ENCODE measurements at regions not wholly inside any gene's neighbourhood (a gene's known extent, or its start where the extent isn't known, plus 50 kb on each side); places are given as distances from the start of the nearest gene placed in this dataset.

DNA sequence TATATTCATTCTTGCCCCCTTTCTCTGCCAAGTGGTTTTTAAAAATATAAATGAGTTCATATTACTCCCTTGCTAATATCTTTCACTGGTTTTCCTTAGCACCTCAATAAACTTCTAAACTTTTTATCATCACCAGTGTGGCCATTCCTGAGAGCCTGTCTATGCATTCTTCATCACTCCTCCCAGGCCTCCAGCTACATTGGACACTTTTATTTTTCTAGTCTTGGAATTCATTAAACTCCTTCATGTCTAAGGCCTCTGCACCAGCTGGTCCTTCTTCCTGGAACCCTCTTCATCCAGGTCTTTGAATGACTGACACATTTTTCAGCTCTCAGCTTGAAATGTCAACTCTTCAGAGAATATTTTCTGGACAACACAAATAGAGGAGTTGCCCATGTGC lies 120.4 kb upstream of the P2RY1 start:
- H3K4me2 ChIP-seq (ENCODE audit: low read length, poor library complexity, severe bottlenecking): no peak overlapping the region
- H2AK5ac ChIP-seq (ENCODE audit: low read length, severe bottlenecking): no peak overlapping the region
- H3K4me1 ChIP-seq (ENCODE audit: control insufficient read depth, insufficient read depth, low read depth, low read length): no peaks in the 10 kb centered on the region
- H3K27ac ChIP-seq (ENCODE audit: low read length, poor library complexity, severe bottlenecking): no peak overlapping the region
- no peak overlapping the region for H2BK120ac ChIP-seq (ENCODE audit: low read depth, low read length)
- H2BK15ac ChIP-seq (ENCODE audit: low read depth, poor library complexity, severe bottlenecking): no peak overlapping the region
- no peak overlapping the region for H3K18ac ChIP-seq (ENCODE audit: low read depth in 1 of 2, low read length in 2 of 2)
- H3K9ac ChIP-seq (ENCODE audit: low read length): no peak overlapping the region
- no peak overlapping the region for H2BK12ac ChIP-seq (ENCODE audit: low read length in 2 of 2)
- H2BK5ac ChIP-seq (ENCODE audit: low read depth, low read length, poor library complexity, severe bottlenecking): no peak overlapping the region
- H3K79me1 ChIP-seq (replicated peaks; ENCODE audit: low read length, poor library complexity, severe bottlenecking): no peaks in the 10 kb centered on the region
- H3K23ac ChIP-seq (ENCODE audit: low read length in 2 of 2): no peak overlapping the region
- DNase-seq: no peak
- no peaks in the 10 kb centered on the region for H3K36me3 ChIP-seq (ENCODE audit: control insufficient read depth in 1 of 2, insufficient read depth in 2 of 2, low read depth in 1 of 2, low read length in 2 of 2)
- H3K4me3 ChIP-seq (ENCODE audit: insufficient read depth in 1 of 2, low read depth in 1 of 2, low read length in 2 of 2): no peak overlapping the region
- no peaks in the 10 kb centered on the region for H3K27me3 ChIP-seq (ENCODE audit: control insufficient read depth in 1 of 2, insufficient read depth in 1 of 2, low read length in 2 of 2)
- H3K14ac ChIP-seq (ENCODE audit: low read length in 2 of 2): no peak overlapping the region
- H3K9me3 ChIP-seq (ENCODE audit: control insufficient read depth, low read length): no peaks in the 10 kb centered on the region
- H4K8ac ChIP-seq (ENCODE audit: low read length): no peak overlapping the region
- no peak overlapping the region for H3K4ac ChIP-seq (ENCODE audit: low read depth in 1 of 2, low read length in 2 of 2)
- H4K91ac ChIP-seq (ENCODE audit: low read length): no peak overlapping the region
- no peak overlapping the region for H2AFZ ChIP-seq (ENCODE audit: low read depth, low read length)

DNA sequence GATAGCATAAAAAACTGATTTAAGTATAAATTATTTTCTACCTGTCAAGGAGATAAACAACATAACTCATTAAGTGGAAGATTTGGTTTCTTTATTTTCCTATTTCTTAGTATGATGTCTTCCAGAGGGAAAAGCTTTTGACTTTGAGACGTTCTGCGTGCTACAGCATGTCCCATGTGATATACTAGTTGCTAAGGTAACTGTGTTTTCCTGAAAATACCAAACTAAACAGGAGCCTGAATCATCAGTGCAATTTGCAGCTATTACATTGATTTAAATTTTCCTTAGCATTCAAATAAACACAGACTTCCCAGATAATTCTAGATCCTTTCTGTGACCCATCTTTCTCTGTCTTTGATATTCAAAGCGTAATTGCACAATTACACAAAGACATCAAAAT lies 117.7 kb upstream of the P2RY1 start:
- no peak overlapping the region for H2BK120ac ChIP-seq (ENCODE audit: low read depth, low read length)
- no peak overlapping the region for H3K4me2 ChIP-seq (ENCODE audit: low read length, poor library complexity, severe bottlenecking)
- H3K27ac ChIP-seq (ENCODE audit: low read length, poor library complexity, severe bottlenecking): no peak overlapping the region
- H2BK5ac ChIP-seq (ENCODE audit: low read depth, low read length, poor library complexity, severe bottlenecking): no peak overlapping the region
- no peak overlapping the region for H2BK12ac ChIP-seq (ENCODE audit: low read length in 2 of 2)
- DNase-seq: peak; percentile 90
- no peak overlapping the region for H3K14ac ChIP-seq (ENCODE audit: low read length in 2 of 2)
- no peak overlapping the region for H4K8ac ChIP-seq (ENCODE audit: low read length)
- no peaks in the 10 kb centered on the region for H3K4me1 ChIP-seq (ENCODE audit: control insufficient read depth, insufficient read depth, low read depth, low read length)
- H2AFZ ChIP-seq (ENCODE audit: low read depth, low read length): no peak overlapping the region
- no peak overlapping the region for H3K18ac ChIP-seq (ENCODE audit: low read depth in 1 of 2, low read length in 2 of 2)
- peak overlapping the region; percentile 46 for H3K9ac ChIP-seq (ENCODE audit: low read length)
- no peak overlapping the region for H3K4me3 ChIP-seq (ENCODE audit: insufficient read depth in 1 of 2, low read depth in 1 of 2, low read length in 2 of 2)
- H3K9me3 ChIP-seq (ENCODE audit: control insufficient read depth, low read length): no peaks in the 10 kb centered on the region
- WGBS: 83% methylated on average over 2 of the region's 3 CpGs
- H3K4ac ChIP-seq (ENCODE audit: low read depth in 1 of 2, low read length in 2 of 2): no peak overlapping the region
- no peak overlapping the region for H2AK5ac ChIP-seq (ENCODE audit: low read length, severe bottlenecking)
- H4K91ac ChIP-seq (ENCODE audit: low read length): no peak overlapping the region
- H2BK15ac ChIP-seq (ENCODE audit: low read depth, poor library complexity, severe bottlenecking): no peak overlapping the region
- no peaks in the 10 kb centered on the region for H3K36me3 ChIP-seq (ENCODE audit: control insufficient read depth in 1 of 2, insufficient read depth in 2 of 2, low read depth in 1 of 2, low read length in 2 of 2)
- H3K23ac ChIP-seq (ENCODE audit: low read length in 2 of 2): no peak overlapping the region
- H3K79me1 ChIP-seq (replicated peaks; ENCODE audit: low read length, poor library complexity, severe bottlenecking): no peaks in the 10 kb centered on the region
- H3K27me3 ChIP-seq (ENCODE audit: control insufficient read depth in 1 of 2, insufficient read depth in 1 of 2, low read length in 2 of 2): no peaks in the 10 kb centered on the region

DNA sequence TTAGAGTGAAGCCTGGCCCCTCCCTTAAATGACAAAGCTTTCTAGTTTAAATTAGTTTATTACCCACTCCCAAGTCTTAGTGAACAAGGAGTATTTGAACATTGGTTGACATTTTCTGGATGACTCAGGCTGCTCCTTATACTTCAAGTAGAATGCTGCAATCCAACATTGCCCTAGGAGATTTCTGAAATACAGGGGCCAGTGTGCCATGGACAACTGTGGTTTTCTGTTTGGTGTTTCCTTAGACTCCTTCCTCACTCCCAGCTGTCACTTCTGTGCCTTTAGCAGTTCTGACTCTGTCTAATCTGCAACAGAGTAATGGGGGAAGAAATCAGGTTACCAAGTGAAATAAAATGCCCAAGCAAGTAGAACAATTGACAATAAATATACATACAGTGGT lies 116.1 kb upstream of the P2RY1 start:
- Histone ChIP-seq H3K4me3 (ENCODE audit: insufficient read depth in 1 of 2, low read depth in 1 of 2, low read length in 2 of 2) (no peak overlapping the region), H2BK12ac (ENCODE audit: low read length in 2 of 2) (peak overlapping the region in 1 of 2 experiments; percentile 72), H3K4ac (ENCODE audit: low read depth in 1 of 2, low read length in 2 of 2) (peak overlapping the region in 1 of 2 experiments; percentile 32), H2BK120ac (ENCODE audit: low read depth, low read length) (no peak overlapping the region), H3K4me2 (ENCODE audit: low read length, poor library complexity, severe bottlenecking) (no peak overlapping the region), H2AFZ (ENCODE audit: low read depth, low read length) (peak overlapping the region; percentile 18), H2BK5ac (ENCODE audit: low read depth, low read length, poor library complexity, severe bottlenecking) (no peak overlapping the region), H2AK5ac (ENCODE audit: low read length, severe bottlenecking) (no peak overlapping the region), H3K79me1 (replicated peaks; ENCODE audit: low read length, poor library complexity, severe bottlenecking) (no peaks in the 10 kb centered on the region), H3K9me3 (ENCODE audit: control insufficient read depth, low read length) (no peaks in the 10 kb centered on the region), H3K27me3 (ENCODE audit: control insufficient read depth in 1 of 2, insufficient read depth in 1 of 2, low read length in 2 of 2) (no peaks in the 10 kb centered on the region), H3K4me1 (ENCODE audit: control insufficient read depth, insufficient read depth, low read depth, low read length) (no peaks in the 10 kb centered on the region), H4K91ac (ENCODE audit: low read length) (no peak overlapping the region), H3K18ac (ENCODE audit: low read depth in 1 of 2, low read length in 2 of 2) (no peak overlapping the region), H3K14ac (ENCODE audit: low read length in 2 of 2) (no peak overlapping the region), H3K9ac (ENCODE audit: low read length) (no peak overlapping the region), H3K23ac (ENCODE audit: low read length in 2 of 2) (no peak overlapping the region), H4K8ac (ENCODE audit: low read length) (no peak overlapping the region), H3K36me3 (ENCODE audit: control insufficient read depth in 1 of 2, insufficient read depth in 2 of 2, low read depth in 1 of 2, low read length in 2 of 2) (no peaks in the 10 kb centered on the region), H2BK15ac (ENCODE audit: low read depth, poor library complexity, severe bottlenecking) (no peak overlapping the region), H3K27ac (ENCODE audit: low read length, poor library complexity, severe bottlenecking) (no peak overlapping the region)
- peak; percentile 81 for DNase-seq

DNA sequence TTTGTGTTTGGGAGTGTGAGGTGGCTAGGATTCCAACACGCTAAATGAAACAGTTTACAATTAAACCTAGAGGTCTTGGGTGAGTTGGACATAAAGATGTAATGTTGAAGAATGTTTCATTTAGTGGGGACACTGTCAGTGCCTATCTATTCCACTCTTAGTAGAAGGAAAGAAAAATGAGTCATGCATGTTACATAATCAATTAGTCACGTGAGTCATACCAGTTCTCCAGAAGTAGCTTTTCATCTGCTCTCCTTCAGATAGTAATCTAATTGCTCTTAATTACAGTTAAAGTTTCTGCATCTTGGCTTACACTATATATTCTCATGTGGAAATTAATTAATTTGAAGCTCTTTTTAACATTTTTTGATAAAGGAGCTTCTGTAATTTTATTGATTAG lies 115.7 kb upstream of the P2RY1 start:
- H3K14ac ChIP-seq (ENCODE audit: low read length in 2 of 2): no peak overlapping the region
- H2BK5ac ChIP-seq (ENCODE audit: low read depth, low read length, poor library complexity, severe bottlenecking): no peak overlapping the region
- H2AFZ ChIP-seq (ENCODE audit: low read depth, low read length): peak overlapping the region; percentile 18
- no peak overlapping the region for H4K8ac ChIP-seq (ENCODE audit: low read length)
- no peak overlapping the region for H2BK12ac ChIP-seq (ENCODE audit: low read length in 2 of 2)
- no peak overlapping the region for H2BK15ac ChIP-seq (ENCODE audit: low read depth, poor library complexity, severe bottlenecking)
- no peak overlapping the region for H3K27ac ChIP-seq (ENCODE audit: low read length, poor library complexity, severe bottlenecking)
- no peak overlapping the region for H3K4me2 ChIP-seq (ENCODE audit: low read length, poor library complexity, severe bottlenecking)
- H3K9ac ChIP-seq (ENCODE audit: low read length): no peak overlapping the region
- H3K4me1 ChIP-seq (ENCODE audit: control insufficient read depth, insufficient read depth, low read depth, low read length): no peaks in the 10 kb centered on the region
- no peaks in the 10 kb centered on the region for H3K36me3 ChIP-seq (ENCODE audit: control insufficient read depth in 1 of 2, insufficient read depth in 2 of 2, low read depth in 1 of 2, low read length in 2 of 2)
- DNase-seq: peak; percentile 91
- 67% methylated on average over 1 of the region's 2 CpGs for WGBS
- no peak overlapping the region for H2AK5ac ChIP-seq (ENCODE audit: low read length, severe bottlenecking)
- H3K18ac ChIP-seq (ENCODE audit: low read depth in 1 of 2, low read length in 2 of 2): no peak overlapping the region
- H3K23ac ChIP-seq (ENCODE audit: low read length in 2 of 2): no peak overlapping the region
- no peak overlapping the region for H3K4ac ChIP-seq (ENCODE audit: low read depth in 1 of 2, low read length in 2 of 2)
- H2BK120ac ChIP-seq (ENCODE audit: low read depth, low read length): no peak overlapping the region
- H3K9me3 ChIP-seq (ENCODE audit: control insufficient read depth, low read length): no peaks in the 10 kb centered on the region
- H4K91ac ChIP-seq (ENCODE audit: low read length): no peak overlapping the region
- no peaks in the 10 kb centered on the region for H3K79me1 ChIP-seq (replicated peaks; ENCODE audit: low read length, poor library complexity, severe bottlenecking)
- no peak overlapping the region for H3K4me3 ChIP-seq (ENCODE audit: insufficient read depth in 1 of 2, low read depth in 1 of 2, low read length in 2 of 2)
- H3K27me3 ChIP-seq (ENCODE audit: control insufficient read depth in 1 of 2, insufficient read depth in 1 of 2, low read length in 2 of 2): no peaks in the 10 kb centered on the region
